ENCODE measurements at regions not wholly inside any gene's neighbourhood (a gene's known extent, or its start where the extent isn't known, plus 50 kb on each side); places are given as distances from the start of the nearest gene placed in this dataset.

- no peak for DNase-seq (ENCODE audit: low read depth in 2 of 2, low spot score in 1 of 2)
Measured at GRCh38 chr15:70407955-70408354, 310.2 kb upstream of the TLE3 start.

- DNase-seq (ENCODE audit: low read depth in 2 of 2, low spot score in 1 of 2): no peak
Measured at GRCh38 chr15:70407336-70407670, 309.6 kb upstream of the TLE3 start.

DNA sequence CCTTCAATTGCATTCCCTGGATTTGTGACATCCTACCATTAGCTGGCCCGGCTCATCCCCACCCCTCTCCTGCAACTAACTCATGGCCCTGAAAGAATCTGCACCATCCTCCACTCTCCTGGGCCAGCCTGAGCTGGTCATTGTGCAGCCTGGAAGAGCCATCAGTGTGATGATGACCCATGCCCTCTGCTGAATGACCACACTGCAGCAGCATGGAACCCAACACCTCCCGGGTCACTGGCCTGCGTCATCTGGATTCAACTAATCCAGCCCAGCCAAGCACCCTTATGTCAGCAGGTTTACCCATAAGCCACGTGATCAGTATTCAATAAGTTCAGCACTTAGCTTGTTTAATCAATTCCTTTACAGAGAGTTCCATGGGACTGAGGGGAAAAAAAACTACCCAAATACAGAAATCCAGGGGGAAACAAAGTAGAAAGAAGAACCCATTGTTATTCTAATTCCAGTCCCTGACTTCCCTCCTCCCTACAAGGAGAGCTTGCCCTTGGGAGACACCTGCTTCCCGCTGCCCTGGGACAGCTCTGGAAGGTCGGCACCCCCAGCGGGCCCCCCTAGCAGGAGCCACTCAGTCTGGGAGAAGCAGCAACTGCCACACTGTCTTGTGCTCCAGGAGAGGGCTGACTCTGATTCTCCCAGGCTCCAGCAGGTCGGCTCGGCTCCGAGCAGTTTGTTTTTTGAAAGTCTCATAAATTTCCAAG, 309.1 kb upstream of the TLE3 start:
- DNase-seq (ENCODE audit: low read depth in 2 of 2, low spot score in 1 of 2): no peak

DNA sequence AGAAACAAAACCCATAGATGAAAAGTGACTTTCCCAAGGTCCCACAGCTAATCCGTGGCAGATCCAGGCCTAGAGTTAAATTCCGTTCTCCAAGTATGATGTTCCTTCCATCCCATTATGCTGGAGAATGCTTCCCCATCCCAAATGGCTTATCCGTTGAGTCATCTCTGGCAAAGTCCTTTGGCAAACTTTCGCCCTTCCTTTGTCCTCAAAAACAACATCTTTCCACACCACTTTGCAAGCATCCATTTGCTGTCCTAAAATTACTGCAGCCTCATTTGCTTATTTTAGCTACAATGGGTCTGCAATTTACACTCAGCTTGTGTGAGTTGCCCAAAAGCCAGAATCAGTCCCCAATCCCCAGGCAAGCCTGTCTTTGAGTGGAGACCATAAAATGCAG, 304.0 kb upstream of the TLE3 start:
- DNase-seq (ENCODE audit: low read depth in 2 of 2, low spot score in 1 of 2): no peak

DNA sequence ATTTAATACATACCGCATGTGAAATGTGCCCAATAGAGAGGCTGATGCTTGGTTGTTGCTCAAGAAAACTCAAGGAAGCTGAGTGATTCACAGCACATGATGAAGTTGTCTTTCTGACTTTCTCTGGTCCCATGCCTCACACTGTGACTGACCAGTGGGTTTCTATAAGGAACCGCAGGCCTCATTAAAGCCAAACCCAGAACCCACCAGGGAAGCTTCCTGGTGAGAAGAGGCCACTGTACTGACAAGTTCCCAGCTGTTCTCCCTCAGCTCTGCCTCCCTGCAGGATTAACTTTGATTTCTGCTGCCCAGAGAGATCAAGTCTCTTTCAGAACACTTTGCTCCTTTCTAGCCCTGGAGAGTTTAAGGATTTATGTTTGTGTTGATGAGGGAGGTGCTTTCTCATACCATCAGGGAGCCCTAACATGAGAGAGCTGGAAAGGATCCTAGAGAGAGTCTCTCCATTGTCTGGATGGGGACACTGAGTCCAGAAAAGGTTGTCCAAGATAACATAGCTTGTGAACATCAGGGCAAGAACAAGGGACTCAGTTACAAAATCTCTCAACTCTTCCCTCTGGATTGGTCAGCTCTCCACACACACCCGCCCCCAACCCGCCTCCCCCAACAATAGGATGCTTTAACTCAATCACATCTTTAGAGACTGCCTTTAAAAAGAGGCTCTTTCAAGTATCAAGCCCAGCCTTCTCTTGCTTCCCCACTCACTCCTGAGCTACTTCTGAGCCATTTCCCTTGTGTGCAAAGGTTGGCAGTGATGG, 303.2 kb upstream of the TLE3 start:
- no peak for DNase-seq (ENCODE audit: low read depth in 2 of 2, low spot score in 1 of 2)

- DNase-seq (ENCODE audit: low read depth in 2 of 2, low spot score in 1 of 2): no peak
Measured at GRCh38 chr15:70399204-70399603, 301.5 kb upstream of the TLE3 start.

DNA sequence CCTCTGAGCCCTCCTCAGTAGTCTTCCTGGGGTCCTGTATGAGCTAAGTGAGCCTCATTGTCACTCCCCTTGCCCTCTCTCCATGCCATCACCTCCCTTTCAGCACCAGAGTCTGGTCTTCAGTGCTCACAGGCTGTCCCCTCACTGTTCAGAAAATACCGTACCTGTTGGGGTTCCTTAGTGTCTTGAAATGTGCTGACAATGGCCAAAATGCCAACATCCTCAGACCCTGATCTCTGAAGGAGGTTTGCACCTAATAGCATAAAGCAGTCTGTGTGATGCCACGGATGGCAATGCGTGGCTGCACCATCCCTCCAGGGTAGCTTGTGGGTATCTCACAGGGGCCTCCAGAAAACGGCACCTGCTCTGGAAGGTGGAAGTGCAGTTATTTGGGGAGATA, 301.0 kb upstream of the TLE3 start:
- no peak for DNase-seq (ENCODE audit: low read depth in 2 of 2, low spot score in 1 of 2)

- DNase-seq (ENCODE audit: low read depth in 2 of 2, low spot score in 1 of 2): no peak
Measured at GRCh38 chr15:70396807-70397206, 299.1 kb upstream of the TLE3 start.

DNA sequence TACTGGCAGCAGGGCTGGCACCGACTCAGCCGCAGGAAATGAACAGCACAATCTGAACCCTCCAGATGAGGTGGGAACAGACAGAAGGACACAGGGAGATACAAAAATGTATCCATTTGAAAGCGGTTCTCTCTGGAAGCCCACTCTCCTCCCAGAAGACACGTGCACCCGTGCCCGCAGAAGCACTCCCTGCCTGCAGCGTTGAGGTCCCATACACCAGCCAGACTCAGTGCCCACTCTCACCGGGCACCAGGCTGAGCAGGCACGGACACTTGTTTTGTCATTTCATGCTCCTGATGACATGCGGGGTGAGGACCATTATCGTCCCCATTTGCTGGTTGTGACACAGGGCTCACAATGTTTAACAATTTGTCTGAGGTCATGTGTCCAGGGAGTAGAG, 297.4 kb upstream of the TLE3 start:
- no peak for DNase-seq (ENCODE audit: low read depth in 2 of 2, low spot score in 1 of 2)

DNA sequence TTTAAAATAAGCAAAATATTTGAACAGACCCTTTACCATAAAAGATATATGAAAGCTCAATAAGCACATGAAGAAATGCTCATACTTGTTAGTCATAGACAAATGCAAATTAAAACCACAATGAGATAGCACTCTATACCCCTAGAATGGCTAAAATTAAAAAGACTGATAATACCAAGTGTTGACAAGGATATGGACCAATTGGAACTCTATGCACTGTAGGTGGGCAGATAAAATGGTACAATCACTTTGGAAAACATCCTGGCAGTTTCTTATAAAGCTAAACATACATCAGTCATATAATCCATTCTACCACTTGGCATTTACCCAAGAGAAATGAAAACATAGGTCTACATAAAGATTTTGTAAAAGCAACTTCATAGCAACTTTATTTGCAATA, 293.0 kb upstream of the TLE3 start:
- DNase-seq (ENCODE audit: low read depth in 2 of 2, low spot score in 1 of 2): no peak

GRCh38 chr15:70387993-70388392, 290.3 kb upstream of the TLE3 start:
- no peak for DNase-seq (ENCODE audit: low read depth in 2 of 2, low spot score in 1 of 2)

- DNase-seq (ENCODE audit: low read depth in 2 of 2, low spot score in 1 of 2): no peak
Measured at GRCh38 chr15:70387081-70387480, 289.4 kb upstream of the TLE3 start.

DNA sequence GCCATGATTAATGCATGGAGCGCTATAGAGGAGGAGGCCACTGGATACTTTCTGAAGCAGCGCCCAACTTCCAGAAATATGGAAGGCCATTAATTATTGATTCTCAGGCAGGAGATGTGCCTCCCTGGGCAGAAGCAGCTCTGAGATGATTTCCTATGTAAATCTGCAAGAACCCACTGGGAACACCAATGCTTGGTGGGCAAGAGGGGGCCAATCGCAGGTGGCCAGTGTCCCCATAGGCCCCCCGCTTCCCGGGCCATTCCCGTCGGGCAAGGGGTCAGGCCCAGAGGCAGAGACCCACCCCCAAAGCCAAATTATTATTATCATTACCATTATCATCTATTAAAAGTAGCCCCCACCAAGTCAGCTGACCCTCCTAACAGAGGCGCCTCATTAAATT, 288.0 kb upstream of the TLE3 start:
- no peak for DNase-seq (ENCODE audit: low read depth in 2 of 2, low spot score in 1 of 2)

- DNase-seq (ENCODE audit: low read depth in 2 of 2, low spot score in 1 of 2): no peak
Measured at GRCh38 chr15:70385052-70385451, 287.3 kb upstream of the TLE3 start.

GRCh38 chr15:70383856-70384255, 286.1 kb upstream of the TLE3 start:
- DNase-seq (ENCODE audit: low read depth in 2 of 2, low spot score in 1 of 2): no peak

GRCh38 chr15:70382762-70383458, 285.2 kb upstream of the TLE3 start:
- DNase-seq (ENCODE audit: low read depth in 2 of 2, low spot score in 1 of 2): no peak

- no peak for DNase-seq (ENCODE audit: low read depth in 2 of 2, low spot score in 1 of 2)
Measured at GRCh38 chr15:70382009-70382749, 284.5 kb upstream of the TLE3 start.

GRCh38 chr15:70379938-70380883, 282.5 kb upstream of the TLE3 start:
- DNase-seq (ENCODE audit: low read depth in 2 of 2, low spot score in 1 of 2): no peak

GRCh38 chr15:70379134-70379533, 281.4 kb upstream of the TLE3 start:
- no peak for DNase-seq (ENCODE audit: low read depth in 2 of 2, low spot score in 1 of 2)

All from stimulated activated CD8-positive, alpha-beta memory T cell treated with anti-CD3 and anti-CD28 coated beads, Interleukin-4, amount 100 ng/mL, for 1 hour (primary cell).